Activated CD8-positive, alpha-beta T cell treated with anti-CD3 and anti-CD28 coated beads for 36 hours (primary cell): ENCODE measurements at regions not wholly inside any gene's neighbourhood (a gene's known extent, or its start where the extent isn't known, plus 50 kb on each side); places are given as distances from the start of the nearest gene placed in this dataset.

Experiments
- ATAC-seq: fragments of 200-7000 bp; cut with Tn5 transposase; one replicate; pipeline ENCODE4 v1.10.0; 2021; ENCODE audit warnings: mild to moderate bottlenecking, moderate library complexity
- CTCF ChIA-PET: fragments of 350-600 bp; sonication (Branson Sonifier 250); formaldehyde crosslinking; loops from one replicate; lab custom pipeline; 2021; ENCODE audit warnings: antibody characterized with exemption; lab: Charles Lee
- POLR2A ChIA-PET: fragments of 350-600 bp; sonication (Branson Sonifier 250); formaldehyde crosslinking; loops from one replicate; lab custom pipeline; 2021; ENCODE audit warnings: antibody characterized with exemption; lab: Charles Lee
- DNase-seq: peaks from one replicate; pipeline ENCODE4 v3.0.0-alpha.2; 2020
- H3K27ac Mint-ChIP-seq: one replicate; pipeline ENCODE4 v1.8.0; 2021; ENCODE audit warnings: mild to moderate bottlenecking, mixed read lengths
- H3K27me3 Mint-ChIP-seq: one replicate; pipeline ENCODE4 v1.8.0; 2021; ENCODE audit warnings: mixed read lengths
- H3K36me3 Mint-ChIP-seq: one replicate; pipeline ENCODE4 v1.8.0; 2021; ENCODE audit warnings: low read depth, mixed read lengths
- H3K4me1 Mint-ChIP-seq: one replicate; pipeline ENCODE4 v1.8.0; 2021; ENCODE audit warnings: low read depth, mixed read lengths
- H3K4me3 Mint-ChIP-seq: one replicate; pipeline ENCODE4 v1.8.0; 2021; ENCODE audit warnings: mild to moderate bottlenecking, moderate library complexity, mixed read lengths
- H3K9me3 Mint-ChIP-seq: one replicate; pipeline ENCODE4 v1.8.0; 2021; ENCODE audit warnings: mixed read lengths
- intact Hi-C: fragments of 100-400 bp; cut with micrococcal nuclease; formaldehyde crosslinking; loops from one replicate; pipeline ENCODE4 v1.10.0; 2022
- TF ChIP-seq, protein P1 (sequence below): fragments of 200-600 bp; IDR thresholded peaks from one replicate; pipeline ENCODE4 v1.8.0; 2022; ENCODE audit warnings: antibody characterized with exemption, mild to moderate bottlenecking

DNA sequence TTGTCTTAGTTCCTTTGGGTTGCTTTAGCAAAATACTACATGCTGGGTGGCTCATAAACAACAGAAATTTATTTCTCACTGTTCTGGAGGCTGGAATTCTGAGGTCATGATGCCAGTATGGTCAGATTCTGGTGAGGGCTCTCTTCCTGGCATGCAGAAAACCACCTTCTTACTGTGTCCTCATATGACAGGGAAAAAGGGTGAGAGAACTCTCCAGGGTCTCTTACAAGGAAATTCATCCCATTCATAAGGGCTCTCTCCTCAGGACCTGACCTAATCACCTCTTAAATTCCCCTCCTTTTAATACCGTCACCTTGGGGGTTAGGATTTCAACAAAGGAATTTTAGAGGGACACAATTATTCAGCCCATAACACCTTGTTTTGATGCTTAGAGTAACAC is 243.1 kb upstream of the TNP1 start:
- DNase-seq = no peak
- Mint-ChIP-seq H3K4me3 (no peak overlapping the region), H3K27ac (no peak overlapping the region), H3K36me3 (no peaks in the 10 kb centered on the region), H3K27me3 (peaks cover 5% of the 10 kb centered on the region), H3K4me1 (peaks cover 5% of the 10 kb centered on the region), H3K9me3 (peaks cover 1% of the 10 kb centered on the region)
- no peak for ATAC-seq
- POLR2A ChIA-PET = no interaction called here
- TF ChIP-seq, protein P1, sequence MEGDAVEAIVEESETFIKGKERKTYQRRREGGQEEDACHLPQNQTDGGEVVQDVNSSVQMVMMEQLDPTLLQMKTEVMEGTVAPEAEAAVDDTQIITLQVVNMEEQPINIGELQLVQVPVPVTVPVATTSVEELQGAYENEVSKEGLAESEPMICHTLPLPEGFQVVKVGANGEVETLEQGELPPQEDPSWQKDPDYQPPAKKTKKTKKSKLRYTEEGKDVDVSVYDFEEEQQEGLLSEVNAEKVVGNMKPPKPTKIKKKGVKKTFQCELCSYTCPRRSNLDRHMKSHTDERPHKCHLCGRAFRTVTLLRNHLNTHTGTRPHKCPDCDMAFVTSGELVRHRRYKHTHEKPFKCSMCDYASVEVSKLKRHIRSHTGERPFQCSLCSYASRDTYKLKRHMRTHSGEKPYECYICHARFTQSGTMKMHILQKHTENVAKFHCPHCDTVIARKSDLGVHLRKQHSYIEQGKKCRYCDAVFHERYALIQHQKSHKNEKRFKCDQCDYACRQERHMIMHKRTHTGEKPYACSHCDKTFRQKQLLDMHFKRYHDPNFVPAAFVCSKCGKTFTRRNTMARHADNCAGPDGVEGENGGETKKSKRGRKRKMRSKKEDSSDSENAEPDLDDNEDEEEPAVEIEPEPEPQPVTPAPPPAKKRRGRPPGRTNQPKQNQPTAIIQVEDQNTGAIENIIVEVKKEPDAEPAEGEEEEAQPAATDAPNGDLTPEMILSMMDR = no peak
- intact Hi-C loops = no loop called here
- CTCF ChIA-PET = interaction anchor here (1.4 kb wide), 1 partner anchor 10 kb away, joined by 3 read pairs; no protein-coding TSS in a partner anchor

DNA sequence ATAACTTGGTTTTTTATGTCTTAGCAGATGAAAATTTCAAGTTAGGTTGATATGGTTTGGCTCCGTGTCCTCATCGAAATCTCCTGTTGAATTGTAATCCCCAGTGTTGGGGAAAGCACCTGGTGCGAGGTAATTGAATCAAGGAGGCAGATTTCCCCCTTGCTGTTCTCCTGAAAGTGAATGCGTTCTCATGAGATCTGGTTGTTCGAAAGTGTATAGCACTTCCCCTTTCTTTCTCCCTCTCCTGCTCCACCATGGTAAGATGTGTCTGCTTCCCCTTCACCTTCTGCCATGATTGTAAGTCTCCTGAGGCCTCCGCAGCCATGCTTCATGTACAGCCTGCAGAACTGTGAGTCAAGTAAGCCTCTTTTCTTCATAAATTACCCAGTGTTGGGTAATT is 242.1 kb upstream of the TNP1 start:
- TF ChIP-seq, protein P1 = no peak
- H3K4me3 Mint-ChIP-seq = no peak overlapping the region
- no peaks in the 10 kb centered on the region for H3K36me3 Mint-ChIP-seq
- ChIA-PET POLR2A (no interaction called here), CTCF (no interaction called here)
- H3K27ac Mint-ChIP-seq = no peak overlapping the region
- H3K27me3 Mint-ChIP-seq = peaks cover 5% of the 10 kb centered on the region
- DNase-seq (no peak), ATAC-seq (no peak)
- H3K9me3 Mint-ChIP-seq = peaks cover 1% of the 10 kb centered on the region
- intact Hi-C loops = no loop called here
- H3K4me1 Mint-ChIP-seq = peaks cover 5% of the 10 kb centered on the region

DNA sequence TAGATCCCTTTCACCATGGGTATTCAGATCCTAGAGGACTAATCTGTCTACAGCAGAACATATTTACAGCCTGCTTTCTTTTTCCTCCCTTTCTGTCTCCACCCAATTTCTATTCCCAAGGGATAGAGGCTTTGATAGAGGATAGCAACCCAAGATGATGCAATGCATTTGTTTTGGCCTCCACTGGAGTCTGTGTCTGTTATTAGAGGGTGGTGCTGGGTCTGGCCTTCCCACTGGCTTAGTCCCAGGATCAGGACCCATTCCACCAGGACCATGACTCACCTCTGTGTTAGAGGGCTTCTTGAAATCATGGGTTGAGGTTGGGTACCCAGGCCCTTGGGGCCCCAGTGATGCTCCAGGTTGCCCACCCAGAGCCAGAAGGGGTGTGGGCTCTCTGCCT is 239.7 kb upstream of the TNP1 start:
- POLR2A ChIA-PET = no interaction called here
- ATAC-seq = no peak
- H3K27ac Mint-ChIP-seq = no peak overlapping the region
- peaks cover 5% of the 10 kb centered on the region for H3K27me3 Mint-ChIP-seq
- H3K9me3 Mint-ChIP-seq = no peaks in the 10 kb centered on the region
- H3K4me3 Mint-ChIP-seq = no peak overlapping the region
- TF ChIP-seq, protein P1 = no peak
- intact Hi-C loops = no loop called here
- peaks cover 5% of the 10 kb centered on the region for H3K4me1 Mint-ChIP-seq
- CTCF ChIA-PET = no interaction called here
- H3K36me3 Mint-ChIP-seq = no peaks in the 10 kb centered on the region
- DNase-seq = no peak

DNA sequence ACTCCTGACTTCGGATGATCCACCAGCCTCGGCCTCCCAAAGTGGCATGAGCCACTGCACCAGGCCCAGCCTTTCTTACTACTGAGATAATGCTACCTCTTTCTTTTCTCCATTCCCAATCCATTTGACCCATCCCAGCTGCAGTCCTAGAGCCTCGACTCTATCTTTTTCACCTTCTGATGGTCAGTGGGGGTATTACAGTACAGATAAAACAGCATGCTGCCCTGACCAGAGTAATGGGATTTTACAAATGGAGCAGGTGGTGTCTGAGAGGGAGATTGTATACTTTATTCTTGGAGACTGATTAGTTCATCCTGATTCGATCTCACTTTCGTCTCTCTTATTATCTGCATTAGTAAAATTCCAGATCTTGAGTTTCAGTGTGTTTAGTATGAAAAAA is 238.6 kb upstream of the TNP1 start:
- CTCF ChIA-PET = no interaction called here
- DNase-seq (no peak), ATAC-seq (no peak)
- no peaks in the 10 kb centered on the region for H3K36me3 Mint-ChIP-seq
- H3K9me3 Mint-ChIP-seq = no peaks in the 10 kb centered on the region
- POLR2A ChIA-PET = interaction anchor here (0.9 kb wide), 1 partner anchor 12 kb away, joined by 3 read pairs; no protein-coding TSS in a partner anchor
- peaks cover 7% of the 10 kb centered on the region for H3K4me1 Mint-ChIP-seq
- TF ChIP-seq, protein P1 = no peak
- H3K27me3 Mint-ChIP-seq = peaks cover 5% of the 10 kb centered on the region
- intact Hi-C loops = no loop called here
- no peak overlapping the region for H3K27ac Mint-ChIP-seq
- H3K4me3 Mint-ChIP-seq = no peak overlapping the region

DNA sequence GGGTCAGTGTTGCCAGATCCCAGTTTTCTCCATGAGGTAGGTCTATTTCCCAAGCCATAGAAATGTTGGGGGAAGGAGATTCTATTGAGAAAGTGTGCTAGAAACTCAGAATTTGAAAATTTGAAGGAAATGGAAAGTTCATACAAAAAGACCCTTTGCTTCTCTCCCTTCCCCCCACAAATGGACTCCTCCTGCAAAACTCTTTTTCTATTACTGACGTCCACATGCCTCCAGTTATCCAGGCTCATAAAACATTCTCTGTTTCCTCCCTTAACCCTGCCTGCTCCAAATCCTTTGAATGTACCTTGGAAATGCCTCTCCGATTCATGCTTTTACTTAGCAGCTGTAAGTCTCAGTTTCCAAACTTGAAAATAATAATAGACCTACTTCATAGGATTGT is 237.5 kb upstream of the TNP1 start:
- CTCF ChIA-PET = no interaction called here
- ATAC-seq = no peak
- Mint-ChIP-seq H3K27me3 (peaks cover 5% of the 10 kb centered on the region), H3K4me3 (no peak overlapping the region), H3K4me1 (peaks cover 7% of the 10 kb centered on the region), H3K27ac (no peak overlapping the region), H3K9me3 (no peaks in the 10 kb centered on the region), H3K36me3 (no peaks in the 10 kb centered on the region)
- TF ChIP-seq, protein P1 = no peak
- no peak for DNase-seq
- intact Hi-C loops = no loop called here
- POLR2A ChIA-PET = no interaction called here
